IMR-90 (cell line): ENCODE measurements at regions not wholly inside any gene's neighbourhood (a gene's known extent, or its start where the extent isn't known, plus 50 kb on each side); places are given as distances from the start of the nearest gene placed in this dataset.

ENCODE experiments used
- ATAC-seq: fragments of 200-7000 bp; cut with Tn5 transposase; 2 replicates; pipeline ENCODE4 v1.9.1; 2020; ENCODE audit warnings: low read depth, mild to moderate bottlenecking, moderate library complexity
- BruUV-seq: library from RNA; stranded (reverse); fragments of 400-500 nt; replicated peaks from 2 replicates; lab custom pipeline; 2021; lab: Mats Ljungman, UMichigan
- CTCF ChIA-PET: fragments of 300-600 bp; formaldehyde crosslinking; extraction: SDS; loops from one replicate; lab custom pipeline; 2021; ENCODE audit warnings: antibody characterized with exemption; lab: Yijun Ruan, JAX
- POLR2A ChIA-PET: fragments of 300-600 bp; sonication (Branson Sonifier 250); formaldehyde crosslinking; loops from one replicate; lab custom pipeline; 2022; ENCODE audit warnings: antibody characterized with exemption; ENCODE audit not compliant: unreplicated experiment; lab: Charles Lee
- DNase-seq: peaks from one replicate; pipeline ENCODE4 v3.0.0; 2013
- H2AFZ ChIP-seq: replicated peaks from 2 replicates; pipeline ENCODE3; 2013; ENCODE audit warnings: low read length, mild to moderate bottlenecking; ENCODE audit not compliant: poor library complexity
- H2AK5ac ChIP-seq: 2 replicates; pipeline ENCODE4 v1.6.1; 2013; ENCODE audit warnings: low read depth, low read length, inconsistent platforms
- H2AK9ac ChIP-seq: replicated peaks from 2 replicates; pipeline ENCODE3; 2013; ENCODE audit warnings: mild to moderate bottlenecking, low read depth, low read length, moderate library complexity; ENCODE audit not compliant: poor library complexity
- H2BK120ac ChIP-seq: 2 replicates; pipeline ENCODE4 v1.6.1; 2013; ENCODE audit warnings: low read depth, low read length, inconsistent platforms
- H2BK15ac ChIP-seq: 3 replicates; pipeline ENCODE4 v1.6.1; 2013; ENCODE audit warnings: low read depth, low read length, inconsistent platforms
- H2BK20ac ChIP-seq: 2 replicates; pipeline ENCODE4 v1.6.1; 2013; ENCODE audit warnings: low read depth, mild to moderate bottlenecking, inconsistent platforms, low read length, moderate library complexity
- H2BK5ac ChIP-seq: 2 replicates; pipeline ENCODE4 v1.6.1; 2013; ENCODE audit warnings: mild to moderate bottlenecking, low read depth, low read length, inconsistent platforms; ENCODE audit not compliant: poor library complexity, severe bottlenecking
- H3K14ac ChIP-seq: replicated peaks from 2 replicates; pipeline ENCODE4 v1.6.1; 2013; ENCODE audit warnings: low read depth, low read length, inconsistent platforms
- H3K18ac ChIP-seq: 2 replicates; pipeline ENCODE4 v1.6.1; 2013; ENCODE audit warnings: low read depth, low read length, control low read depth
- H3K23ac ChIP-seq: 2 replicates; pipeline ENCODE4 v1.6.1; 2013; ENCODE audit warnings: low read depth, low read length, inconsistent platforms
- H3K27ac ChIP-seq: 2 replicates; pipeline ENCODE4 v1.5.1; 2013; ENCODE audit warnings: mild to moderate bottlenecking, control low read depth, low read length; ENCODE audit not compliant: insufficient read depth
- H3K27me3 ChIP-seq: 2 replicates; pipeline ENCODE4 v1.6.1; 2013; ENCODE audit warnings: low read length; ENCODE audit not compliant: control insufficient read depth, insufficient read depth
- H3K36me3 ChIP-seq: 2 replicates; pipeline ENCODE4 v1.6.1; 2013; ENCODE audit warnings: low read length, mixed read lengths; ENCODE audit not compliant: control insufficient read depth, insufficient read depth
- H3K4ac ChIP-seq: 2 replicates; pipeline ENCODE4 v1.6.1; 2013; ENCODE audit warnings: low read depth, low read length, inconsistent platforms
- H3K4me1 ChIP-seq: 2 replicates; pipeline ENCODE4 v1.6.1; 2013; ENCODE audit warnings: low read length, mixed read lengths; ENCODE audit not compliant: control insufficient read depth, insufficient read depth
- H3K4me2 ChIP-seq: 2 replicates; pipeline ENCODE4 v1.6.1; 2013; ENCODE audit warnings: low read depth, mild to moderate bottlenecking, control low read depth, low read length, moderate library complexity
- H3K4me3 ChIP-seq: 2 replicates; pipeline ENCODE4 v1.5.1; 2013; ENCODE audit warnings: low read depth, mild to moderate bottlenecking, control low read depth, low read length, moderate library complexity; ENCODE audit not compliant: insufficient read depth
- H3K56ac ChIP-seq: 2 replicates; pipeline ENCODE4 v1.6.1; 2013; ENCODE audit warnings: low read length, inconsistent platforms; ENCODE audit not compliant: insufficient read depth; ENCODE audit errors: extremely low read depth
- H3K79me1 ChIP-seq, 2 experiments: 2 replicates each; pipeline ENCODE4 v1.6.1; 2013; ENCODE audit warnings: low read length in 2 of 2, inconsistent platforms in 1 of 2, low read depth in 1 of 2
- H3K9ac ChIP-seq: 2 replicates; pipeline ENCODE4 v1.6.1; 2013; ENCODE audit warnings: low read depth, low read length, control low read depth
- H3K9me1 ChIP-seq: 2 replicates; pipeline ENCODE4 v1.6.1; 2013; ENCODE audit warnings: low read length, inconsistent platforms; ENCODE audit not compliant: insufficient read depth
- H3K9me3 ChIP-seq: 2 replicates; pipeline ENCODE4 v1.6.1; 2013; ENCODE audit warnings: low read length; ENCODE audit not compliant: control insufficient read depth, insufficient read depth
- H4K20me1 ChIP-seq: 2 replicates; pipeline ENCODE4 v1.6.1; 2013; ENCODE audit warnings: low read length, inconsistent platforms; ENCODE audit not compliant: insufficient read depth
- H4K5ac ChIP-seq: 2 replicates; pipeline ENCODE4 v1.6.1; 2013; ENCODE audit warnings: mild to moderate bottlenecking, low read depth, low read length, control low read depth
- H4K8ac ChIP-seq, 2 experiments: 2 replicates each; pipeline ENCODE4 v1.6.1; 2013; ENCODE audit warnings: low read depth in 2 of 2, low read length in 2 of 2, control low read depth in 1 of 2, inconsistent platforms in 1 of 2
- H4K91ac ChIP-seq: 2 replicates; pipeline ENCODE4 v1.6.1; 2013; ENCODE audit warnings: low read depth, low read length, inconsistent platforms; ENCODE audit not compliant: insufficient read depth
- BHLHE40 ChIP-seq: fragments of 150-350 bp; IDR thresholded peaks from 2 replicates; pipeline ENCODE4 v1.6.1; 2016; ENCODE audit warnings: mild to moderate bottlenecking, low read depth, low read length
- CEBPB ChIP-seq: IDR thresholded peaks from 2 replicates; pipeline ENCODE4 v1.6.1; 2012; ENCODE audit warnings: low read depth, low read length, improper control_type of control experiment
- CHD1 ChIP-seq: IDR thresholded peaks from 2 replicates; pipeline ENCODE4 v1.6.1; 2012; ENCODE audit warnings: low read depth, low read length, improper control_type of control experiment
- FOS ChIP-seq: fragments of 150-350 bp; IDR thresholded peaks from 2 replicates; pipeline ENCODE4 v1.6.1; 2016; ENCODE audit warnings: low read depth, low read length
- MAFK ChIP-seq: IDR thresholded peaks from 2 replicates; pipeline ENCODE4 v1.6.1; 2012; ENCODE audit warnings: low read depth, low read length, improper control_type of control experiment
- MAZ ChIP-seq: IDR thresholded peaks from 2 replicates; pipeline ENCODE4 v1.6.1; 2012; ENCODE audit warnings: low read depth, mild to moderate bottlenecking, low read length, improper control_type of control experiment, moderate library complexity, borderline replicate concordance
- MXI1 ChIP-seq: IDR thresholded peaks from 2 replicates; pipeline ENCODE4 v1.6.1; 2012; ENCODE audit warnings: low read depth, mild to moderate bottlenecking, low read length, moderate library complexity, borderline replicate concordance
- NFE2L2 ChIP-seq: fragments of 150-350 bp; IDR thresholded peaks from 2 replicates; pipeline ENCODE4 v1.6.1; 2016; ENCODE audit warnings: low read depth, mild to moderate bottlenecking, low read length
- RAD21 ChIP-seq: IDR thresholded peaks from 2 replicates; pipeline ENCODE4 v1.6.1; 2012; ENCODE audit warnings: low read length, improper control_type of control experiment
- RFX5 ChIP-seq: IDR thresholded peaks from 2 replicates; pipeline ENCODE4 v1.8.0; 2012; ENCODE audit warnings: low read depth, mild to moderate bottlenecking, low read length, moderate library complexity
- SMC3 ChIP-seq: fragments of 150-350 bp; IDR thresholded peaks from 2 replicates; pipeline ENCODE4 v1.6.1; 2016; ENCODE audit warnings: low read depth, mild to moderate bottlenecking, antibody characterized with exemption, low read length, moderate library complexity
- WGBS, 2 experiments: methylation state at CpG; one replicate each; pipeline versions ENCODE4 v1.1.5 to v1.1.7; 2013; ENCODE audit warnings: missing lambda C conversion rate in 2 of 2; ENCODE audit not compliant: insufficient read length in 1 of 2; ENCODE audit errors: extremely low coverage in 2 of 2; 5-methylcytosine and 5-hydroxymethylcytosine counted together
- dilution Hi-C: fragments of 300-500 bp; cut with HindIII; formaldehyde crosslinking; loops from one replicate; pipeline ENCODE4 v1.14.3; 2018; ENCODE audit warnings: low sequenced_read_pairs; ENCODE audit not compliant: unreplicated experiment
- in situ Hi-C: fragments of 300-500 bp; cut with MboI; formaldehyde crosslinking; loops from 3 replicates; pipeline ENCODE4 v1.14.3; 2019; ENCODE audit warnings: low sequenced_read_pairs, inconsistent platforms, mixed read lengths
- intact Hi-C: fragments of 100-400 bp; cut with micrococcal nuclease; formaldehyde crosslinking; loops from 2 replicates; pipeline ENCODE4 v1.10.0; 2022
- TF ChIP-seq, protein P1 (sequence below): fragments of 150-350 bp; IDR thresholded peaks from 2 replicates; pipeline ENCODE4 v1.6.1; 2017; ENCODE audit warnings: mild to moderate bottlenecking, antibody characterized with exemption, low read length, low read depth

- DNase-seq, result no peak
- H3K4me1 ChIP-seq, result no peaks in the 10 kb centered on the region
- no peak overlapping the region for H3K27ac ChIP-seq
- H3K56ac ChIP-seq, result no peak overlapping the region
- TF ChIP-seq MAZ (no peak), CHD1 (no peak), MAFK (no peak), BHLHE40 (no peak), RFX5 (no peak), MXI1 (no peak), RAD21 (no peak), FOS (no peak), CEBPB (no peak), SMC3 (no peak), NFE2L2 (no peak)
- TF ChIP-seq, protein P1, sequence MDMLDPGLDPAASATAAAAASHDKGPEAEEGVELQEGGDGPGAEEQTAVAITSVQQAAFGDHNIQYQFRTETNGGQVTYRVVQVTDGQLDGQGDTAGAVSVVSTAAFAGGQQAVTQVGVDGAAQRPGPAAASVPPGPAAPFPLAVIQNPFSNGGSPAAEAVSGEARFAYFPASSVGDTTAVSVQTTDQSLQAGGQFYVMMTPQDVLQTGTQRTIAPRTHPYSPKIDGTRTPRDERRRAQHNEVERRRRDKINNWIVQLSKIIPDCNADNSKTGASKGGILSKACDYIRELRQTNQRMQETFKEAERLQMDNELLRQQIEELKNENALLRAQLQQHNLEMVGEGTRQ, result no peak
- H3K9me1 ChIP-seq, result no peaks in the 10 kb centered on the region; the same call in 1 of the 2 replicates
- BruUV-seq, result no TSS peak
- no peak overlapping the region for H3K14ac ChIP-seq
- no peak for ATAC-seq
- H2BK5ac ChIP-seq, result no peak overlapping the region
- no peak overlapping the region for H2AFZ ChIP-seq
- 73% methylated on average over 3 of the region's 6 CpGs; no CpG with 5 or more reads in 1 of the 2 experiments for WGBS, 2 experiments
- no peaks in the 10 kb centered on the region for H4K20me1 ChIP-seq
- H2BK20ac ChIP-seq, result no peak overlapping the region
- H3K27me3 ChIP-seq, result peaks cover 20% of the 10 kb centered on the region
- no peak overlapping the region for H2AK9ac ChIP-seq
- H4K8ac ChIP-seq, result no peak overlapping the region
- no peak overlapping the region for H3K18ac ChIP-seq
- no peaks in the 10 kb centered on the region for H3K36me3 ChIP-seq
- ChIA-PET POLR2A (no interaction called here), CTCF (no interaction called here)
- no peak overlapping the region for H2AK5ac ChIP-seq
- H4K91ac ChIP-seq, result no peak overlapping the region
- H4K5ac ChIP-seq, result no peak overlapping the region
- no peak overlapping the region for H3K4me2 ChIP-seq
- no peak overlapping the region for H3K4me3 ChIP-seq
- no peak overlapping the region for H3K4ac ChIP-seq
- no peak overlapping the region for H2BK120ac ChIP-seq
- dilution Hi-C loops, result no loop called here
- H3K79me1 ChIP-seq, result no peaks in the 10 kb centered on the region
- no peak overlapping the region for H2BK15ac ChIP-seq
- intact Hi-C loops, result no loop called here
- H3K9ac ChIP-seq, result no peak overlapping the region
- no peak overlapping the region for H3K23ac ChIP-seq
- H3K9me3 ChIP-seq, result no peaks in the 10 kb centered on the region; the same call in 1 of the 2 replicates
- in situ Hi-C loops, result no loop called here
These were observed 82.3 kb upstream of the KCNK12 start for GRCh38 chr2:47653036-47653435.
